Lower leg skin (tissue), 3 donors: ENCODE measurements at regions not wholly inside any gene's neighbourhood (a gene's known extent, or its start where the extent isn't known, plus 50 kb on each side); places are given as distances from the start of the nearest gene placed in this dataset.

ENCODE experiments used
- POLR2A ChIP-seq, 2 donors: fragments of 450-650 bp; IDR thresholded peaks; one replicate each; pipeline ENCODE4 v1.6.1; 2016 to 2017; ENCODE audit warnings: antibody characterized with exemption in 2 of 2, mild to moderate bottlenecking in 1 of 2, moderate library complexity in 1 of 2
- TF ChIP-seq, protein P1 (sequence below), 3 donors: fragments of 450-650 bp; IDR thresholded peaks; one replicate each; pipeline ENCODE4 v1.5.1; 2016; ENCODE audit warnings: antibody characterized with exemption in 3 of 3, mild to moderate bottlenecking in 3 of 3, moderate library complexity in 2 of 3

DNA sequence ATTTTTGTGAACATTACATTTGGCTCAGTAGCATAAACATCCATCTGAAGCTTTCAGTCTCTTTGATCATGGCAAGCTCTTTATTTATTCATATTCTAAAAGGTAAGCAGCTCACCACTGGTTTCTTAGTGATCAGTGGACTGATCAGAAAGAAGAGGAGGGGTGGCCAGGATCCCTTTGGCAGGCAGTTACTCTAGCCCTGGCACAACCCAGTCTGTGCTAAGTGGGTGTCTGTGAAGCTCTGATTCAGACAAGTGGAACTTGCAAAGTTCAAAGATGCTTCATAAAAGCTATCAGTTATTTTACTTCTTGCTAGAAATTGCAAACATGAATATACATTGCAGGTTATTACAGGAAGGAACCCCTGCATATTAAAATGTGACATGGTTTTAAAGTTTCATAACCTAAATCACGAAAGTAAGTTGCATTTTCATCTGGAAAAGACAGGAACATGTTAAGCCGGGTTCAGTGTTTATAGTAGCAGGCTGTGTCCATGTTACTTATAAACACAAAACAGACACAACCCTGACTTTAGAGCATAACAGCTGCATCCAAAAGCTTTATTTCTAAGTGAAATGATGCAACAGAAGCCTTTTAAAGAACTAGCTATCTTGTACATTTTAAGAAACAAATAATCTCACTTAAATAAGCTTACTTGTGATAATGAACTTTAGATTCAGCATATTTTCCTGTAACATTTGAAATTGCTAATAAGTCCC is 785.3 kb downstream of the MCTP2 start:
- TF ChIP-seq, protein P1, sequence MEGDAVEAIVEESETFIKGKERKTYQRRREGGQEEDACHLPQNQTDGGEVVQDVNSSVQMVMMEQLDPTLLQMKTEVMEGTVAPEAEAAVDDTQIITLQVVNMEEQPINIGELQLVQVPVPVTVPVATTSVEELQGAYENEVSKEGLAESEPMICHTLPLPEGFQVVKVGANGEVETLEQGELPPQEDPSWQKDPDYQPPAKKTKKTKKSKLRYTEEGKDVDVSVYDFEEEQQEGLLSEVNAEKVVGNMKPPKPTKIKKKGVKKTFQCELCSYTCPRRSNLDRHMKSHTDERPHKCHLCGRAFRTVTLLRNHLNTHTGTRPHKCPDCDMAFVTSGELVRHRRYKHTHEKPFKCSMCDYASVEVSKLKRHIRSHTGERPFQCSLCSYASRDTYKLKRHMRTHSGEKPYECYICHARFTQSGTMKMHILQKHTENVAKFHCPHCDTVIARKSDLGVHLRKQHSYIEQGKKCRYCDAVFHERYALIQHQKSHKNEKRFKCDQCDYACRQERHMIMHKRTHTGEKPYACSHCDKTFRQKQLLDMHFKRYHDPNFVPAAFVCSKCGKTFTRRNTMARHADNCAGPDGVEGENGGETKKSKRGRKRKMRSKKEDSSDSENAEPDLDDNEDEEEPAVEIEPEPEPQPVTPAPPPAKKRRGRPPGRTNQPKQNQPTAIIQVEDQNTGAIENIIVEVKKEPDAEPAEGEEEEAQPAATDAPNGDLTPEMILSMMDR (IDR thresholded peaks at IDR 0.05) = no peak
- TF ChIP-seq POLR2A (IDR thresholded peaks at IDR 0.05) = no peak
